Natural killer cell (primary cell): ENCODE measurements at regions not wholly inside any gene's neighbourhood (a gene's known extent, or its start where the extent isn't known, plus 50 kb on each side); places are given as distances from the start of the nearest gene placed in this dataset.

Experiments
- ATAC-seq, 3 donors: fragments of 150-1000 bp in 2 of 3; fragments of 200-7000 bp in 1 of 3; cut with Tn5 transposase; 1 replicate in 1 of 3; 2 replicates in 2 of 3; pipeline ENCODE4 v1.10.0; 2021; ENCODE audit warnings: mild to moderate bottlenecking in 2 of 3, moderate library complexity in 2 of 3
- DNase-seq, 2 donors: peaks; one replicate each; pipeline versions ENCODE4 v3.0.0 to v3.0.0-alpha.2; 2013 to 2021; ENCODE audit warnings: mixed read lengths in 1 of 2
- H3K27ac ChIP-seq: one replicate; pipeline ENCODE4 v1.5.1; 2013; ENCODE audit warnings: mild to moderate bottlenecking, low read length
- H3K27me3 ChIP-seq: one replicate; pipeline ENCODE4 v1.6.1; 2013; ENCODE audit warnings: low read length; ENCODE audit not compliant: control insufficient read depth, insufficient read depth
- H3K36me3 ChIP-seq: one replicate; pipeline ENCODE4 v1.6.1; 2013; ENCODE audit warnings: low read length; ENCODE audit not compliant: control insufficient read depth, insufficient read depth
- H3K4me1 ChIP-seq: one replicate; pipeline ENCODE4 v1.6.1; 2013; ENCODE audit warnings: low read length; ENCODE audit not compliant: control insufficient read depth, insufficient read depth
- H3K4me3 ChIP-seq: one replicate; pipeline ENCODE4 v1.5.1; 2013; ENCODE audit warnings: low read length
- H3K9me3 ChIP-seq: one replicate; pipeline ENCODE4 v1.6.1; 2013; ENCODE audit warnings: low read length; ENCODE audit not compliant: control insufficient read depth, insufficient read depth
- H3K27ac Mint-ChIP-seq, 2 donors: one replicate each; pipeline ENCODE4 v1.8.0; 2022; ENCODE audit warnings: mild to moderate bottlenecking in 2 of 2, mixed read lengths in 2 of 2, moderate library complexity in 1 of 2
- H3K27me3 Mint-ChIP-seq, 2 donors: one replicate each; pipeline ENCODE4 v1.8.0; 2022; ENCODE audit warnings: low read depth in 2 of 2, mixed read lengths in 2 of 2
- H3K36me3 Mint-ChIP-seq: one replicate; pipeline ENCODE4 v1.8.0; 2022; ENCODE audit warnings: mixed read lengths
- H3K4me1 Mint-ChIP-seq, 2 donors: one replicate each; pipeline ENCODE4 v1.8.0; 2022; ENCODE audit warnings: mixed read lengths in 2 of 2
- H3K4me3 Mint-ChIP-seq: one replicate; pipeline ENCODE4 v1.8.0; 2022; ENCODE audit warnings: mild to moderate bottlenecking, moderate library complexity, mixed read lengths
- H3K9me3 Mint-ChIP-seq, 2 donors: one replicate each; pipeline ENCODE4 v1.8.0; 2022; ENCODE audit warnings: mixed read lengths in 2 of 2
- WGBS: methylation state at CpG from one replicate; pipeline ENCODE4 v1.1.7; 2013; ENCODE audit warnings: missing lambda C conversion rate; ENCODE audit not compliant: insufficient coverage; 5-methylcytosine and 5-hydroxymethylcytosine counted together
- intact Hi-C: fragments of 100-400 bp; cut with micrococcal nuclease; formaldehyde crosslinking; loops from one replicate; pipeline ENCODE4 v1.14.2; 2022
- TF ChIP-seq, protein P1 (sequence below): fragments of 200-600 bp; IDR thresholded peaks from one replicate; pipeline ENCODE4 v1.8.0; 2022; ENCODE audit warnings: antibody characterized with exemption

DNA sequence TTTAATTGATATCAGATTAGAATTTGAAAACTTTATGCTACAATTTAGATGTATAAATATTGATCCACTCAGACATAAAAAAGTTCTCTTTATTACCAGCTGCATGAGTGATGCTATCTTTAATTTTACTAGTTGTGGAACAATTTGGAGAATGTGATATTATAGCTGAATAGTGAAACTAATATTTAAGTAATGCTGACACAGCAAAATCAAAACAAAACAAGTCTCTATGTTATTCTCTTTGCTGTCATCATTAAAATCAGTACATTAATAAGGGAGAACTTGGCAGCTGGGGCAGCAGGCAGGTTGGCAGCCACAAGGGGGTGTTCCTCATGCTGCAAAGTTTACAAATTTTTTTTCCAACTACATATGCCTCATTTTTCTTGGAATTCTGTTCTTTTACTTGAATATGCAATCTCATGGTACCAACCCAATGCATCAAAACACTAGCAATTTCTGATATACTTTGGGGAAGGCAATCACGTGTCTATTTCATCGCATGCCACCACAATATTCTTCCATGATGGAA is 585.3 kb downstream of the FGF9 start:
- Mint-ChIP-seq H3K4me3 (no peak overlapping the region), H3K4me1 (no peaks in the 10 kb centered on the region), H3K27me3 (peaks cover 5 to 17% of the 10 kb centered on the region in 2 donors), H3K36me3 (no peaks in the 10 kb centered on the region), H3K27ac (no peak overlapping the region), H3K9me3 (no peaks in the 10 kb centered on the region)
- Histone ChIP-seq H3K27ac (no peak overlapping the region), H3K4me1 (no peaks in the 10 kb centered on the region), H3K9me3 (no peaks in the 10 kb centered on the region), H3K27me3 (no peaks in the 10 kb centered on the region), H3K36me3 (no peaks in the 10 kb centered on the region), H3K4me3 (no peak overlapping the region)
- no peak for ATAC-seq
- TF ChIP-seq, protein P1, sequence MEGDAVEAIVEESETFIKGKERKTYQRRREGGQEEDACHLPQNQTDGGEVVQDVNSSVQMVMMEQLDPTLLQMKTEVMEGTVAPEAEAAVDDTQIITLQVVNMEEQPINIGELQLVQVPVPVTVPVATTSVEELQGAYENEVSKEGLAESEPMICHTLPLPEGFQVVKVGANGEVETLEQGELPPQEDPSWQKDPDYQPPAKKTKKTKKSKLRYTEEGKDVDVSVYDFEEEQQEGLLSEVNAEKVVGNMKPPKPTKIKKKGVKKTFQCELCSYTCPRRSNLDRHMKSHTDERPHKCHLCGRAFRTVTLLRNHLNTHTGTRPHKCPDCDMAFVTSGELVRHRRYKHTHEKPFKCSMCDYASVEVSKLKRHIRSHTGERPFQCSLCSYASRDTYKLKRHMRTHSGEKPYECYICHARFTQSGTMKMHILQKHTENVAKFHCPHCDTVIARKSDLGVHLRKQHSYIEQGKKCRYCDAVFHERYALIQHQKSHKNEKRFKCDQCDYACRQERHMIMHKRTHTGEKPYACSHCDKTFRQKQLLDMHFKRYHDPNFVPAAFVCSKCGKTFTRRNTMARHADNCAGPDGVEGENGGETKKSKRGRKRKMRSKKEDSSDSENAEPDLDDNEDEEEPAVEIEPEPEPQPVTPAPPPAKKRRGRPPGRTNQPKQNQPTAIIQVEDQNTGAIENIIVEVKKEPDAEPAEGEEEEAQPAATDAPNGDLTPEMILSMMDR = no peak
- WGBS = 94% methylated on average over 2 of the region's 2 CpGs
- intact Hi-C loops = no loop called here
- no peak for DNase-seq

DNA sequence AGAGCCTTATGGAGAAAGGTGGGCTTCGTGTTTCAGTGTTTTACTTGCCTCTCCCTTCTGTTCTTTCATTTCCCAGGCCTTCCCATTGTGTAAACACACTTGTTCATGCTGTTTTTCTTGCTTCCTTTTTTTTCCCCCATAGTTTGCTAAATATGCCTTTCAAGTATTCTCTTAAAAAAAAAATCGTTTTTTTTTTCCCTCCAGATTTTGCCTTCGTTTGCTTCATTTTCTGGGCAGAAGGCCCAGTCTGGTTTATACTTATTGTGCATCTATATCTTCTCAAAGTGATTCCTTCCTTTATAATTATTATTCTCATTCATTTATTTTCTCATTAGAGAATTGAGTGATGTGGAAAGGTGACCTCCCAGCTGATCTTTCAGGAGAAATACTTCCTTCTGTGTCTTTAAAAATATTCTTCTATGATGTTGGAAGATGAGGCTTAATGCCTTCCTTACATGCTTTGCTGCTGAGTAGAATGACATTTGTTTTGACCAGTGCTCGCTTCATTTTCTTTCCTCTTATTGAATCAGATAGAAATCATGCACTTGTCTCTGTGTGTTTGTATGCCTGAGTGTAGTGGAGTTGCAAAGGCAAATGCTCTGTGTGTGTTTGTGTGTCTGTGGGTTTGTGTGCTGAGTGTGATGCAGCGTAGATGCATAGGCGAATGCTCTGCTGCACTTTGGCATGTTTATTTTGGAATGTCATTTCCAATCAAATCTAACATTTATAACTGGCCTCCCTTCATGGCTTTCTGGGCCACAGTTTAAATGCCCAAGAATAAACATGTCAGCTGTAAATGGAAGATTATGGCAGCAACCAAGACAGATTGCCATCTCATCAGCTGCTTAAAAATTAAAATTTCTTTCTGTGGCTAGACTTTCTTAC is 591.4 kb downstream of the FGF9 start:
- no peak overlapping the region for H3K27ac Mint-ChIP-seq
- WGBS = 74% methylated on average over 6 of the region's 6 CpGs

DNA sequence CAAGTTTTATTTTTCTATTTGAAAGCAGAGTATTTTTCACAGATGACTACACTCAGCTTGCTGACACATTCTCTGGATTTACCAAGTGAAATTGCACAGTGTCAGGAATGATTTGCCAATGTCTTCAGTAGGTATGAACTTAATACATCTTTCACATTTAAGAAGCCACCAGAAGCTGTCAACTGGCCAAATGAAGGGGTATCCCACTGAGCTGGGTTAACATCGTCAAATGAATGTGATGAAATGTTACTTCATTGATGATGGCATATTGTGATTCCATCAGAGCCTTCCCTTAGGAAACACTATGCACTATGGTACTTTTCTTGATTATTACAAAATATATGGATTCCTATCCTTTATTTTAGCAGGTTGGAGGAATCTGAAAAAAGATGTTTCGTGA is 592.3 kb downstream of the FGF9 start:
- H3K9me3 Mint-ChIP-seq = no peaks in the 10 kb centered on the region
- no peak for DNase-seq
- H3K4me1 Mint-ChIP-seq = no peaks in the 10 kb centered on the region
- intact Hi-C loops = no loop called here
- no peak for ATAC-seq
- H3K4me1 ChIP-seq = no peaks in the 10 kb centered on the region
- H3K36me3 ChIP-seq = no peaks in the 10 kb centered on the region
- no peak overlapping the region for H3K27ac ChIP-seq
- no peaks in the 10 kb centered on the region for H3K36me3 Mint-ChIP-seq
- 88% methylated on average over 1 of the region's 2 CpGs for WGBS
- no peaks in the 10 kb centered on the region for H3K9me3 ChIP-seq
- no peak overlapping the region for H3K4me3 ChIP-seq
- H3K27me3 ChIP-seq = no peaks in the 10 kb centered on the region
- H3K27ac Mint-ChIP-seq = no peak overlapping the region
- H3K4me3 Mint-ChIP-seq = no peak overlapping the region
- TF ChIP-seq, protein P1 = no peak
- H3K27me3 Mint-ChIP-seq = peaks cover 3 to 9% of the 10 kb centered on the region in 2 donors

More for the DNA sequence above, 591.4 kb downstream of the FGF9 start:
- no peaks in the 10 kb centered on the region for H3K4me1 ChIP-seq
- no peak overlapping the region for H3K4me3 ChIP-seq
- H3K9me3 Mint-ChIP-seq = no peaks in the 10 kb centered on the region
- no peaks in the 10 kb centered on the region for H3K27me3 ChIP-seq
- intact Hi-C loops = no loop called here
- no peaks in the 10 kb centered on the region for H3K4me1 Mint-ChIP-seq
- no peaks in the 10 kb centered on the region for H3K9me3 ChIP-seq
- TF ChIP-seq, protein P1 = no peak
- ATAC-seq = no peak
- H3K27me3 Mint-ChIP-seq = peaks cover 3 to 17% of the 10 kb centered on the region in 2 donors
- H3K27ac ChIP-seq = no peak overlapping the region
- DNase-seq = no peak
- H3K36me3 ChIP-seq = no peaks in the 10 kb centered on the region
- H3K4me3 Mint-ChIP-seq = no peak overlapping the region
- H3K36me3 Mint-ChIP-seq = no peaks in the 10 kb centered on the region
